Breast epithelium (tissue), 4 donors: ENCODE measurements at regions not wholly inside any gene's neighbourhood (a gene's known extent, or its start where the extent isn't known, plus 50 kb on each side); places are given as distances from the start of the nearest gene placed in this dataset.

Source experiments
- DNase-seq, 2 donors: peaks; one replicate each; pipeline ENCODE4 v3.0.0-alpha.2; 2019; ENCODE audit warnings: low spot score in 2 of 2
- H3K27ac ChIP-seq, 2 donors: fragments of 200-600 bp; sonication (generic) in 1 of 2; one replicate each; pipeline ENCODE4 v1.5.1; 2016 to 2019; ENCODE audit warnings: mild to moderate bottlenecking in 1 of 2
- H3K27me3 ChIP-seq, 2 donors: fragments of 200-600 bp; sonication (generic) in 1 of 2; one replicate each; pipeline versions ENCODE4 v1.5.1 to v1.6.0; 2017 to 2019; ENCODE audit warnings: control low read depth in 1 of 2, mild to moderate bottlenecking in 1 of 2
- H3K36me3 ChIP-seq: fragments of 200-600 bp; one replicate; pipeline ENCODE4 v1.5.1; 2019
- H3K4me1 ChIP-seq, 2 donors: fragments of 200-600 bp; sonication (generic); one replicate each; pipeline ENCODE4 v1.5.1; 2016 to 2019; ENCODE audit warnings: control low read depth in 1 of 2
- H3K4me3 ChIP-seq, 3 donors: fragments of 200-600 bp; sonication (generic); 1 replicate in 2 of 3; 2 replicates in 1 of 3; pipeline ENCODE4 v1.5.1; 2016 to 2019; ENCODE audit warnings: mild to moderate bottlenecking in 3 of 3, moderate library complexity in 2 of 3
- H3K9me3 ChIP-seq, 2 donors: fragments of 200-600 bp; sonication (generic) in 1 of 2; one replicate each; pipeline ENCODE4 v1.5.1; 2016 to 2019; ENCODE audit warnings: control low read depth in 1 of 2
- POLR2A ChIP-seq: fragments of 450-650 bp; IDR thresholded peaks from one replicate; pipeline ENCODE4 v1.6.1; 2016; ENCODE audit warnings: antibody characterized with exemption, mild to moderate bottlenecking, moderate library complexity
- POLR2AphosphoS5 ChIP-seq, 3 donors: sonication (generic); formaldehyde crosslinking; IDR thresholded peaks; one replicate each; pipeline ENCODE4 v1.6.1; 2017; ENCODE audit warnings: antibody characterized with exemption in 3 of 3
- intact Hi-C: fragments of 100-400 bp; cut with DNase I; formaldehyde crosslinking; loops from one replicate; pipeline ENCODE4 v1.15.1; 2023; ENCODE audit warnings: low total_unique reads
- TF ChIP-seq, protein P1 (sequence below), 3 donors: fragments of 450-650 bp; IDR thresholded peaks; one replicate each; pipeline ENCODE4 v1.5.1; 2016 to 2017; ENCODE audit warnings: antibody characterized with exemption in 3 of 3, mild to moderate bottlenecking in 3 of 3, moderate library complexity in 3 of 3

DNA sequence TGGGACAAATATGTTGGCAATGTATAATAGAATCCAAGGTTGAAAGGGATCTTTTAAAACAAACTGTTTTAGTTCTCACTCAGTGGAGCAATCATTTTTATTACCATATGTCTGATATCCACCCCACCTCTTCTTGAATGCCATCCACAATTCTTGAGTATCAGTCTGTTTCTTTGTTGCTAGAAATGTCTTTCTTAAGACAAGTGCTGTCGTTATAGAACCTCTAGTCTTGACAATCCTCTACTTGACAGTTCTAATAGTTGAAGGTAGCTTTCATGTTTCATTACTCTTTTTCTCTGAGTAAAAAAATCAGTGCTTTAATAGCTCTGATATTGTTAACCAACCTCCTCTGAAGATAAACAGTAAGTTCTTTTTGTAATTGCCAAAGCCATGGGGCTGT lies 737.9 kb downstream of the MECOM start:
- H3K4me1 ChIP-seq, result no peaks in the 10 kb centered on the region
- H3K36me3 ChIP-seq, result no peaks in the 10 kb centered on the region
- no peak overlapping the region for H3K27ac ChIP-seq
- no peak overlapping the region for H3K4me3 ChIP-seq
- TF ChIP-seq, protein P1, sequence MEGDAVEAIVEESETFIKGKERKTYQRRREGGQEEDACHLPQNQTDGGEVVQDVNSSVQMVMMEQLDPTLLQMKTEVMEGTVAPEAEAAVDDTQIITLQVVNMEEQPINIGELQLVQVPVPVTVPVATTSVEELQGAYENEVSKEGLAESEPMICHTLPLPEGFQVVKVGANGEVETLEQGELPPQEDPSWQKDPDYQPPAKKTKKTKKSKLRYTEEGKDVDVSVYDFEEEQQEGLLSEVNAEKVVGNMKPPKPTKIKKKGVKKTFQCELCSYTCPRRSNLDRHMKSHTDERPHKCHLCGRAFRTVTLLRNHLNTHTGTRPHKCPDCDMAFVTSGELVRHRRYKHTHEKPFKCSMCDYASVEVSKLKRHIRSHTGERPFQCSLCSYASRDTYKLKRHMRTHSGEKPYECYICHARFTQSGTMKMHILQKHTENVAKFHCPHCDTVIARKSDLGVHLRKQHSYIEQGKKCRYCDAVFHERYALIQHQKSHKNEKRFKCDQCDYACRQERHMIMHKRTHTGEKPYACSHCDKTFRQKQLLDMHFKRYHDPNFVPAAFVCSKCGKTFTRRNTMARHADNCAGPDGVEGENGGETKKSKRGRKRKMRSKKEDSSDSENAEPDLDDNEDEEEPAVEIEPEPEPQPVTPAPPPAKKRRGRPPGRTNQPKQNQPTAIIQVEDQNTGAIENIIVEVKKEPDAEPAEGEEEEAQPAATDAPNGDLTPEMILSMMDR (IDR thresholded peaks at IDR 0.05), result no peak
- TF ChIP-seq POLR2A, result no peak
- no peak for TF ChIP-seq POLR2AphosphoS5 (IDR thresholded peaks at IDR 0.05)
- no peak for DNase-seq
- intact Hi-C loops, result no loop called here
- no peaks in the 10 kb centered on the region for H3K27me3 ChIP-seq
- H3K9me3 ChIP-seq, result no peaks in the 10 kb centered on the region

DNA sequence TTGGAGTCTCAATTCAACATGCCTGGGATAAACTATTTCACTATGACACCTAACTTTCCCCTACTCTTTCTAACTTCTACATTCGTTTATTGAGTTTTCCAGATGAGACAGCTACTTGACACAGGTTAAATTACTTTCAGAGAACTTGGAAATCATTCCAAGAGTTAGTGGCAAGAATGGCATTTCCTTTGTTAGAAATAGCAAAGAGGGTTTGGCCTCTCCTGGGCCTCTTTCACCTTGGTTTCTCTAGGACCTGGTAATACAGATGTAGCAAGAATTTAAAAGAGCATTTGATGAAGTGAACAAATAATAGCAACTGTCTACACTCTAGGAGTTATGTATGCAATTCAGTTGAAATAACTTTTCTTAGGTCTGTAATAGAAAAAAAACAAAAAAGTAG lies 748.9 kb downstream of the MECOM start:
- intact Hi-C loops, result no loop called here
- TF ChIP-seq, protein P1 (IDR thresholded peaks at IDR 0.05), result no peak
- TF ChIP-seq POLR2A (no peak), POLR2AphosphoS5 (IDR thresholded peaks at IDR 0.05) (no peak)
- no peaks in the 10 kb centered on the region for H3K9me3 ChIP-seq
- H3K4me1 ChIP-seq, result no peaks in the 10 kb centered on the region
- no peak overlapping the region for H3K27ac ChIP-seq
- DNase-seq, result no peak
- no peaks in the 10 kb centered on the region for H3K36me3 ChIP-seq
- no peak overlapping the region for H3K4me3 ChIP-seq
- no peaks in the 10 kb centered on the region for H3K27me3 ChIP-seq

DNA sequence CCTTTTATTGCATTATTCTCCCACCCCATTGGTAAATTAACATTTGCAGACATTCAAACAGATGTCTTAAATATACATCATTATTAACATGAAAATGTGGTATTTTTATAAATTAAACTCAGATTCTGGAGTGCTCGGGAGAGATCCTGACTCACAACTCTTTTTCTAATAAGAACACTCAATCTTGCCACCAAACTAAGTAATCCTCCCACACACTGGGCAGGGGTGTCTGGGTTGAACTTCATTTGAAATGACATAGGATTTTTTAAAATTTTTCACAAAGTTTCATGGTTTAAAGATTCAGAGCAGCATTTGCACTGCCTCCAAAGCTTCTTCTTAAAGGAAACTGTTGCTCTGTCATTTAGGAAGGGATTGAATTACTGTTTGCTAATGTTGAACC lies 754.3 kb downstream of the MECOM start:
- Histone ChIP-seq H3K36me3 (no peaks in the 10 kb centered on the region), H3K9me3 (no peaks in the 10 kb centered on the region), H3K4me1 (no peaks in the 10 kb centered on the region), H3K27me3 (no peaks in the 10 kb centered on the region), H3K27ac (no peak overlapping the region), H3K4me3 (no peak overlapping the region)
- TF ChIP-seq POLR2AphosphoS5 (IDR thresholded peaks at IDR 0.05), result no peak
- TF ChIP-seq POLR2A, result no peak
- TF ChIP-seq, protein P1 (IDR thresholded peaks at IDR 0.05), result no peak
- intact Hi-C loops, result no loop called here
- DNase-seq, result no peak

DNA sequence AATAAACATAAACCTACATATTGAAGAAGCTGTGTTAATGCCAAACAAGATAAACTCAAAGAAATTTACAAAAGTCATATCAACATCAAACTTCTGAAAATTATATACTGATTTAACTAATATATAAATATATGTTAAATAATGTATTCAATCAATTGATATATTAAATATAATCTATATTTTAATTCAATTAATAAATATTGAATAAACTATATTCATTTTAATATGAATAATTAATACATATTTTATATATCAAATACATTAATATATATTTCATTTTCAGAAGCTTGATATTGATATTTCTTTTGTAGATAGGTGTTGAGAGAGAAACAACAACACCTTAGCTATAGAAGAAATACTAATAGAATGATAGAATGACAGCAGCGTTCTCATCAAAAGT lies 768.1 kb downstream of the MECOM start:
- Histone ChIP-seq H3K36me3 (no peaks in the 10 kb centered on the region), H3K9me3 (peaks cover 0 to 13% of the 10 kb centered on the region in 2 donors), H3K27me3 (no peaks in the 10 kb centered on the region), H3K27ac (no peak overlapping the region), H3K4me1 (no peaks in the 10 kb centered on the region), H3K4me3 (no peak overlapping the region)
- no peak for TF ChIP-seq POLR2AphosphoS5 (IDR thresholded peaks at IDR 0.05)
- TF ChIP-seq, protein P1 (IDR thresholded peaks at IDR 0.05), result no peak
- intact Hi-C loops, result no loop called here
- DNase-seq, result no peak

DNA sequence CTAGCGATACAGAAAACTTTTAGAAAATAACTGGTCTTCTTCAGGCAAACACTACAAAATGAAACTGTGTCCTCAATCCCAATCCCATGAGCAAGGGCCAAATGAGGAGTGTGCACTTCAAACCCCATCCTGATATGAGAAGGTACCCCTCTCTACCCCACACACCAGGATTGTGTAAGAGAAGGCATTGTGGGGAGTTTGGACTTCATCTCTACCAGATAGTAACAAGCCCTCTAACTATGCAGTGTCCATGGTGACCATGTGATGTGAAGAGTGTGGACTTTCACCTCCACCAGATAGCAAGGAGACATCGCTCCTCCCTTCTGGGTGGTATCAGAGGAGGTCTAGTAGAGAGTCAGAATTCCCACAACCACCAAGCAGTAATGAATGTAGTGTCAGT lies 769.3 kb downstream of the MECOM start:
- Histone ChIP-seq H3K27ac (no peak overlapping the region), H3K27me3 (no peaks in the 10 kb centered on the region), H3K36me3 (no peaks in the 10 kb centered on the region), H3K4me1 (no peaks in the 10 kb centered on the region), H3K4me3 (no peak overlapping the region), H3K9me3 (peaks cover 0 to 13% of the 10 kb centered on the region in 2 donors)
- DNase-seq, result no peak
- TF ChIP-seq POLR2AphosphoS5 (IDR thresholded peaks at IDR 0.05), result no peak
- TF ChIP-seq POLR2A, result no peak
- TF ChIP-seq, protein P1 (IDR thresholded peaks at IDR 0.05), result no peak
- intact Hi-C loops, result no loop called here
